GM21528 (cell line): ENCODE measurements at regions not wholly inside any gene's neighbourhood (a gene's known extent, or its start where the extent isn't known, plus 50 kb on each side); places are given as distances from the start of the nearest gene placed in this dataset.

Source experiments
- ATAC-seq: cut with Tn5 transposase; IDR thresholded peaks from one replicate; pipeline ENCODE4 v1.9.1; 2021; ENCODE audit warnings: mild to moderate bottlenecking, moderate library complexity; ENCODE audit not compliant: unreplicated experiment, low FRiP score

- ATAC-seq: no peak
Measured at GRCh38 chr12:11946161-11946560, 124.6 kb upstream of the BCL2L14 start.

- ATAC-seq: no peak
Measured at GRCh38 chr12:11947213-11947612, 123.5 kb upstream of the BCL2L14 start.

GRCh38 chr12:11949738-11950411, 120.9 kb upstream of the BCL2L14 start:
- ATAC-seq: no peak

GRCh38 chr12:11951209-11951608, 119.5 kb upstream of the BCL2L14 start:
- ATAC-seq: no peak

GRCh38 chr12:11953523-11953922, 117.2 kb upstream of the BCL2L14 start:
- ATAC-seq: no peak

- no peak for ATAC-seq
Measured at GRCh38 chr12:11954181-11954580, 116.6 kb upstream of the BCL2L14 start.

GRCh38 chr12:11958221-11959091, 112.3 kb upstream of the BCL2L14 start:
- ATAC-seq: no peak

- no peak for ATAC-seq
Measured at GRCh38 chr12:11959117-11959823, 111.5 kb upstream of the BCL2L14 start.

- ATAC-seq: no peak
Measured at GRCh38 chr12:11960646-11961045, 110.1 kb upstream of the BCL2L14 start.

GRCh38 chr12:11961686-11962085, 109.1 kb upstream of the BCL2L14 start:
- no peak for ATAC-seq

- ATAC-seq: no peak
Measured at GRCh38 chr12:11962860-11963259, 107.9 kb upstream of the BCL2L14 start.

- ATAC-seq: no peak
Measured at GRCh38 chr12:11963841-11964471, 106.8 kb upstream of the BCL2L14 start.

GRCh38 chr12:11965258-11965910, 105.4 kb upstream of the BCL2L14 start:
- ATAC-seq: no peak

- ATAC-seq: no peak
Measured at GRCh38 chr12:11967376-11968047, 103.2 kb upstream of the BCL2L14 start.

- no peak for ATAC-seq
Measured at GRCh38 chr12:11968048-11968383, 102.7 kb upstream of the BCL2L14 start.

GRCh38 chr12:11968516-11968915, 102.2 kb upstream of the BCL2L14 start:
- ATAC-seq: no peak

- ATAC-seq: no peak
Measured at GRCh38 chr12:11969437-11970154, 101.1 kb upstream of the BCL2L14 start.

GRCh38 chr12:11970155-11970520, 100.6 kb upstream of the BCL2L14 start:
- no peak for ATAC-seq

GRCh38 chr12:11973396-11973795, 97.3 kb upstream of the BCL2L14 start:
- ATAC-seq: no peak
